Body of pancreas (tissue), 4 donors: ENCODE measurements at regions not wholly inside any gene's neighbourhood (a gene's known extent, or its start where the extent isn't known, plus 50 kb on each side); places are given as distances from the start of the nearest gene placed in this dataset.

Experiments used
- ATAC-seq: fragments of 150-250 bp; one replicate; pipeline ENCODE4 v1.9.1; 2016
- DNase-seq, 4 donors: peaks; one replicate each; pipeline ENCODE4 v3.0.0-alpha.2; 2019
- H3K27ac ChIP-seq, 4 donors: fragments of 200-600 bp; sonication (generic); 1 replicate in 3 of 4; 2 replicates in 1 of 4; pipeline versions ENCODE4 v1.5.1 to v1.6.1; 2016 to 2019; ENCODE audit warnings: mild to moderate bottlenecking in 1 of 4, mixed read lengths in 1 of 4, moderate library complexity in 1 of 4
- H3K27me3 ChIP-seq, 2 donors: fragments of 200-600 bp; sonication (generic); one replicate each; pipeline ENCODE4 v1.6.0; 2016; ENCODE audit warnings: mild to moderate bottlenecking in 1 of 2
- H3K36me3 ChIP-seq, 2 donors: fragments of 200-600 bp; sonication (generic); replicated peaks in 1 of 2; 2 replicates each; pipeline ENCODE4 v1.5.1; 2016; ENCODE audit warnings: low read depth in 2 of 2; ENCODE audit not compliant: insufficient read depth in 1 of 2
- H3K4me1 ChIP-seq: fragments of 200-600 bp; sonication (generic); one replicate; pipeline ENCODE4 v1.6.0; 2016
- H3K4me3 ChIP-seq, 2 donors: fragments of 200-600 bp; sonication (generic); 1 replicate in 1 of 2; 2 replicates in 1 of 2; pipeline ENCODE4 v1.5.1; 2016 to 2019
- H3K9me3 ChIP-seq, 3 donors: fragments of 200-600 bp; sonication (generic); 1 replicate in 2 of 3; 2 replicates in 1 of 3; pipeline ENCODE4 v1.5.1; 2016
- CTCF ChIP-seq, 7 experiments: fragments of 450-650 bp in 4 of 7; fragments of 200-600 bp in 3 of 7; sonication (generic) in 3 of 7; IDR thresholded peaks; one replicate each; pipeline ENCODE4 v1.5.1; 2016 to 2019; ENCODE audit warnings: antibody characterized with exemption in 7 of 7
- POLR2A ChIP-seq, 3 donors: fragments of 450-650 bp; IDR thresholded peaks; one replicate each; pipeline ENCODE4 v1.6.1; 2016; ENCODE audit warnings: antibody characterized with exemption in 3 of 3, mild to moderate bottlenecking in 2 of 3
- WGBS, 2 donors: methylation state at CpG; one replicate each; pipeline ENCODE4 v1.1.5; 2017; 5-methylcytosine and 5-hydroxymethylcytosine counted together
- intact Hi-C: fragments of 100-400 bp; cut with DNase I; formaldehyde crosslinking; loops from one replicate; pipeline ENCODE4 v1.15.1; 2023

DNA sequence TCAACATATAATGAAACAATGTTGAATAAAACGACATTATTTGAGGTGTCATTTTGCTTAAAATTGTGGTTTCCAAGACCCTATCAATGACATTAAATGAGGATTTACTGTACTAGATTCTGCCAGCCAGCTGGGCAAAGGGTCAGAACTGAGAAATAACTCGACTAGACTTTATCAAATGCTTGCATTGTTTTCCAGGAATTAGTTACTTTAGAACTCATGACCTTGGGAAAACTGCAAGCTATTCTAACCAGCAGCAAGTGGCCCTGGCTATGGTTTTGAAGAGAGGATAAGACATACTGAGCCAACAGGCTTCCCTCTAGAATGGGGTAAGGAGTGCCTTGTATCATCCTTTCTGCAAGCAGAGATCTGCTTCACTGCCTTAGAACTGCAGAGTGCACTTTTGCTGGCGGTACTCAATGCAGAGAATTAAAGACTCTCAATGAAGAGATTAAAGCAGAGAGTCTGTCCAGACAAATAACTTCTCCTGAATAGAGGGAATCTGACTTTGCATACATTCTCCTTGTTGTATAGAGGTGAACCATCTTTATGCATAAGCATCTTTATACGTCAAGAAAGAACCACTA lies 281.5 kb downstream of the ARL4A start:
- ATAC-seq = no peak

GRCh38 chr7:12970626-12971025 lies 283.2 kb downstream of the ARL4A start:
- no peak overlapping the region for H3K27ac ChIP-seq
- TF ChIP-seq POLR2A (IDR thresholded peaks at IDR 0.05) (no peak), CTCF (IDR thresholded peaks at IDR 0.05) (no peak)
- DNase-seq = no peak
- peaks cover 13% of the 10 kb centered on the region for H3K4me1 ChIP-seq
- no peaks in the 10 kb centered on the region for H3K9me3 ChIP-seq
- WGBS, 2 donors = 93% methylated on average over 2 of the region's 2 CpGs
- no peaks in the 10 kb centered on the region for H3K27me3 ChIP-seq
- H3K36me3 ChIP-seq = no peaks in the 10 kb centered on the region
- intact Hi-C loops = no loop called here
- H3K4me3 ChIP-seq = no peak overlapping the region
- ATAC-seq = no peak

More for the DNA sequence above, 281.5 kb downstream of the ARL4A start:
- Histone ChIP-seq H3K4me1 (peaks cover 18% of the 10 kb centered on the region), H3K27ac (no peak overlapping the region), H3K9me3 (no peaks in the 10 kb centered on the region), H3K36me3 (no peaks in the 10 kb centered on the region), H3K4me3 (no peak overlapping the region), H3K27me3 (no peaks in the 10 kb centered on the region)
- no peak for DNase-seq
- intact Hi-C loops = no loop called here
- TF ChIP-seq CTCF (IDR thresholded peaks at IDR 0.05) (no peak), POLR2A (IDR thresholded peaks at IDR 0.05) (no peak)
- 68% methylated on average over 4 of the region's 4 CpGs for WGBS, 2 donors

GRCh38 chr7:12974451-12975166 lies 287.2 kb downstream of the ARL4A start:
- no peak for DNase-seq
- Histone ChIP-seq H3K4me3 (no peak overlapping the region), H3K36me3 (no peaks in the 10 kb centered on the region), H3K4me1 (no peaks in the 10 kb centered on the region), H3K27me3 (no peaks in the 10 kb centered on the region), H3K9me3 (no peaks in the 10 kb centered on the region), H3K27ac (no peak overlapping the region)
- ATAC-seq = no peak
- TF ChIP-seq CTCF (IDR thresholded peaks at IDR 0.05) = no peak
- WGBS, 2 donors = 77 to 79% methylated on average over 5 of the region's 5 CpGs
- intact Hi-C loops = no loop called here

DNA sequence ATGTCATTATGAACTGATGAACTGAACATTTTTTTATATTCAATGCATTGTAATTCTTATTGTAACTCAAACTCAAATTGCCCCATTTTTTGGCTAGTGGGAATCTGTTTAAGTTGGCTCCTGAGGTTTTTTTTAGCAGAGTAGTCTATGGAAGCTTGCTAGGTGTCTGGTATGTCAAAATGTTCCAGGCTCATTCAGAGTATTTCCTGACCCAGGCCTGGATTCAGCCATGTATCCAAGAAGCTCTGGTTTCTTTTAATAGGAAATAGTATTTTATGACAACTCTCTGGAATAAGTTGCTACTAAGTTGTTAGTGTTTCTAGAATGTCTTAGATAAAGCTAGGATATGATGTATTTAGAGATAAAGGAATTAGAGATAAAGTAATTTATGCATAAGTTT lies 288.0 kb downstream of the ARL4A start:
- H3K27me3 ChIP-seq = no peaks in the 10 kb centered on the region
- no peaks in the 10 kb centered on the region for H3K4me1 ChIP-seq
- no peak overlapping the region for H3K4me3 ChIP-seq
- no peaks in the 10 kb centered on the region for H3K36me3 ChIP-seq
- DNase-seq (no peak), ATAC-seq (no peak)
- no peaks in the 10 kb centered on the region for H3K9me3 ChIP-seq
- intact Hi-C loops = no loop called here
- no peak for TF ChIP-seq POLR2A (IDR thresholded peaks at IDR 0.05)
- no peak for TF ChIP-seq CTCF (IDR thresholded peaks at IDR 0.05)
- no peak overlapping the region for H3K27ac ChIP-seq

- Histone ChIP-seq H3K36me3 (no peaks in the 10 kb centered on the region), H3K9me3 (no peaks in the 10 kb centered on the region), H3K27ac (no peak overlapping the region), H3K4me1 (no peaks in the 10 kb centered on the region), H3K27me3 (no peaks in the 10 kb centered on the region), H3K4me3 (no peak overlapping the region)
- 41 to 54% methylated on average over 3 of the region's 3 CpGs for WGBS, 2 donors
- no peak for ATAC-seq
- intact Hi-C loops = no loop called here
- no peak for DNase-seq
- TF ChIP-seq POLR2A (IDR thresholded peaks at IDR 0.05) (no peak), CTCF (IDR thresholded peaks at IDR 0.05) (no peak)
These were observed 291.7 kb downstream of the ARL4A start for GRCh38 chr7:12979181-12979580.
